ENCODE measurements at regions not wholly inside any gene's neighbourhood (a gene's known extent, or its start where the extent isn't known, plus 50 kb on each side); places are given as distances from the start of the nearest gene placed in this dataset.

DNA sequence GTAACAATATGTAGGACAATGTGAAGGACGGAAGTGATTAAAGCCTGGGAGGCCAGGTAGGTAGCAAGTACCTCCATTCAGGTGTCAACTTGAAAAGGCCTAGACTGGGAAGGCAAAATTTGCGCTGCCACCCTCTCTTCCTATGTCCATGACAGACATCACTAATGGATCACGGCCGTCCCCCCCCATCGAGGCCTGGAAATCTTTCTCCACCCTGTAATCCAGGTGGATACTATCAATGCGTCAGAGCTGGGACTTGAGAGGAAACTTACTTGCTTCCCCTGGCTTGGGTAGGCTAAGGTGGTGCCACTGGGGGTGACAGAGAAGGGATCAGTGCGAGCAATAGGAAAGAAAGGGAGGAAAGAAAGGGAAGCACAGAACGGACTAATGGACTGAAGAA is 156.1 kb downstream of the SALL1 start:
- Histone ChIP-seq H2BK120ac (replicated peaks; ENCODE audit: low read depth, low read length) (no peak overlapping the region), H3K4me1 (replicated peaks in 1 of 4; ENCODE audit: control insufficient read depth in 3 of 4, insufficient read depth in 4 of 4, low read length in 3 of 4) (no peaks in the 10 kb centered on the region), H3K27ac (ENCODE audit: low read depth, low read length) (no peak overlapping the region), H2AFZ (ENCODE audit: low read length) (no peak overlapping the region), H3K4ac (replicated peaks; ENCODE audit: insufficient read length, low read depth, low read length) (no peak overlapping the region), H3K14ac (ENCODE audit: insufficient read length) (no peak overlapping the region), H4K8ac (ENCODE audit: extremely low read depth, insufficient read depth, low read length) (no peak overlapping the region), H4K20me1 (replicated peaks in 1 of 2; ENCODE audit: control insufficient read depth in 1 of 2, insufficient read depth in 2 of 2, low read length in 2 of 2) (no peaks in the 10 kb centered on the region), H2AK5ac (ENCODE audit: low read depth, low read length) (no peak overlapping the region), H3K79me2 (ENCODE audit: control insufficient read depth in 1 of 2, insufficient read depth in 2 of 2, low read length in 2 of 2) (no peaks in the 10 kb centered on the region), H3K4me2 (ENCODE audit: insufficient read depth in 1 of 2, low read depth in 2 of 2, low read length in 2 of 2) (no peak overlapping the region), H3K18ac (ENCODE audit: extremely low read depth, low read length) (no peak overlapping the region), H3K56ac (replicated peaks; ENCODE audit: insufficient read length, low read depth, low read length) (no peak overlapping the region), H3K9ac (replicated peaks in 1 of 4; ENCODE audit: extremely low read depth in 1 of 4, low read depth in 3 of 4, low read length in 3 of 4) (no peak overlapping the region), H4K5ac (ENCODE audit: insufficient read length, low read depth, low read length) (no peak overlapping the region), H3K23me2 (ENCODE audit: low read depth, low read length) (no peaks in the 10 kb centered on the region; the same call in 1 of the 2 replicates), H3K23ac (ENCODE audit: insufficient read length) (no peak overlapping the region), H3K79me1 (ENCODE audit: low read depth, low read length) (no peaks in the 10 kb centered on the region), H4K91ac (replicated peaks; ENCODE audit: insufficient read length, low read length) (no peak overlapping the region), H3K9me3 (ENCODE audit: insufficient read depth in 2 of 2, low read depth in 1 of 2, low read length in 1 of 2) (no peaks in the 10 kb centered on the region), H3K4me3 (ENCODE audit: extremely low read depth in 1 of 4, insufficient read depth in 2 of 4, low read depth in 3 of 4, low read length in 4 of 4) (no peak overlapping the region), H2BK20ac (ENCODE audit: low read length) (no peak overlapping the region), H3K36me3 (ENCODE audit: control insufficient read depth in 2 of 4, insufficient read depth in 4 of 4, low read length in 3 of 4) (no peaks in the 10 kb centered on the region), H2BK15ac (ENCODE audit: low read length) (no peak overlapping the region), H2BK5ac (ENCODE audit: low read depth, low read length) (no peak overlapping the region), H3K27me3 (replicated peaks in 1 of 4; ENCODE audit: control insufficient read depth in 3 of 4, extremely low read depth in 1 of 4, insufficient read depth in 3 of 4, low read length in 3 of 4) (no peaks in the 10 kb centered on the region), H2BK12ac (ENCODE audit: low read depth, low read length) (no peak overlapping the region)
- no peak for DNase-seq (ENCODE audit: low read depth in 1 of 2, low spot score in 2 of 2)
- FAIRE-seq = no peak
- CTCF ChIA-PET (ENCODE audit: partially characterized antibody) = interaction anchor here (1.2 to 2.4 kb wide), 3 partner anchors 14 to 54 kb away, joined by 3 to 7 read pairs (median 4); no protein-coding TSS in a partner anchor
- POLR2A ChIA-PET (ENCODE audit: partially characterized antibody) = no interaction called here
- WGBS, 2 experiments (ENCODE audit: extremely low coverage in 1 of 2, insufficient coverage in 1 of 2, insufficient read length in 1 of 2, insufficient replicate concordance in 2 of 2, low coverage in 1 of 2, low lambda C conversion rate in 2 of 2, missing lambda C conversion rate in 1 of 2) = 93% methylated on average over 8 of the region's 8 CpGs; no CpG with 5 or more reads in 1 of the 2 experiments
- TF ChIP-seq BACH1 (IDR thresholded peaks at IDR 0.05; ENCODE audit: low read length) (no peak), KDM5A (IDR thresholded peaks at IDR 0.05; ENCODE audit: low read length) (no peak), CTBP2 (IDR thresholded peaks at IDR 0.05; ENCODE audit: borderline replicate concordance, insufficient read depth, insufficient read length, low read length) (no peak), TBP (IDR thresholded peaks at IDR 0.05; ENCODE audit: low read depth, low read length) (no peak)
